Neural progenitor cell (in vitro differentiated cells): ENCODE measurements at regions not wholly inside any gene's neighbourhood (a gene's known extent, or its start where the extent isn't known, plus 50 kb on each side); places are given as distances from the start of the nearest gene placed in this dataset.

Experiments
- DNase-seq: peaks from one replicate; pipeline ENCODE4 v3.0.0-alpha.2; 2016; ENCODE audit warnings: low spot score
- H2AFZ ChIP-seq: fragments of 200-600 bp; sonication (generic); replicated peaks from 2 replicates; pipeline ENCODE4 v1.6.1; 2016; ENCODE audit warnings: antibody characterized with exemption
- H3F3A ChIP-seq: fragments of 200-600 bp; sonication (generic); 2 replicates; pipeline ENCODE4 v1.6.1; 2016; ENCODE audit warnings: antibody characterized with exemption, low read depth
- H3K27ac ChIP-seq: fragments of 200-600 bp; sonication (generic); 2 replicates; pipeline ENCODE4 v1.5.1; 2016; ENCODE audit warnings: mild to moderate bottlenecking
- H3K27me3 ChIP-seq: fragments of 200-600 bp; sonication (generic); 2 replicates; pipeline ENCODE4 v1.6.1; 2016; ENCODE audit warnings: mild to moderate bottlenecking, moderate library complexity
- H3K36me3 ChIP-seq: fragments of 200-600 bp; sonication (generic); 2 replicates; pipeline ENCODE4 v1.5.1; 2016
- H3K4me1 ChIP-seq: fragments of 200-600 bp; sonication (generic); 2 replicates; pipeline ENCODE4 v1.6.1; 2016; ENCODE audit warnings: mixed run types
- H3K4me2 ChIP-seq: fragments of 200-600 bp; sonication (generic); 2 replicates; pipeline ENCODE4 v1.6.1; 2016
- H3K4me3 ChIP-seq: fragments of 200-600 bp; sonication (generic); 2 replicates; pipeline ENCODE4 v1.5.1; 2016
- H3K79me2 ChIP-seq: fragments of 200-600 bp; sonication (generic); 2 replicates; pipeline ENCODE4 v1.6.1; 2016; ENCODE audit warnings: low read depth
- H3K9ac ChIP-seq: fragments of 200-600 bp; sonication (generic); 2 replicates; pipeline ENCODE4 v1.6.1; 2016
- H3K9me3 ChIP-seq: fragments of 200-600 bp; sonication (generic); 2 replicates; pipeline ENCODE4 v1.5.1; 2016; ENCODE audit warnings: low read depth
- H4K20me1 ChIP-seq: fragments of 200-600 bp; sonication (generic); 2 replicates; pipeline ENCODE4 v1.6.1; 2016; ENCODE audit warnings: low read depth
- H3K27ac Mint-ChIP-seq: 3 replicates; pipeline ENCODE4 v1.8.0; 2021; ENCODE audit warnings: mixed read lengths
- H3K27me3 Mint-ChIP-seq: 2 replicates; pipeline ENCODE4 v1.8.0; 2022; ENCODE audit warnings: low read depth, mild to moderate bottlenecking, inconsistent platforms, moderate library complexity, mixed read lengths; ENCODE audit not compliant: insufficient read depth
- H3K36me3 Mint-ChIP-seq: 3 replicates; pipeline ENCODE4 v1.8.0; 2021; ENCODE audit warnings: mixed read lengths
- H3K4me1 Mint-ChIP-seq: 3 replicates; pipeline ENCODE4 v1.8.0; 2021; ENCODE audit warnings: mixed read lengths
- H3K4me3 Mint-ChIP-seq: 3 replicates; pipeline ENCODE4 v1.8.0; 2021; ENCODE audit warnings: mild to moderate bottlenecking, moderate library complexity, mixed read lengths
- H3K9me3 Mint-ChIP-seq: 3 replicates; pipeline ENCODE4 v1.8.0; 2020; ENCODE audit warnings: mixed read lengths
- CTCF ChIP-seq: fragments of 200-600 bp; sonication (generic); IDR thresholded peaks from 2 replicates; pipeline ENCODE4 v1.5.1; 2017; ENCODE audit warnings: antibody characterized with exemption, mild to moderate bottlenecking
- EZH2 ChIP-seq: fragments of 200-600 bp; sonication (generic); IDR thresholded peaks from 2 replicates; pipeline ENCODE4 v1.6.1; 2017; ENCODE audit warnings: antibody characterized with exemption, mild to moderate bottlenecking, moderate library complexity
- EZH2phosphoT487 ChIP-seq: fragments of 200-600 bp; sonication (generic); IDR thresholded peaks from 2 replicates; pipeline ENCODE4 v1.6.1; 2017; ENCODE audit warnings: antibody characterized with exemption

GRCh38 chr7:155962191-155962967 lies 150.1 kb upstream of the SHH start:
- Histone ChIP-seq H3K4me1 (no peaks in the 10 kb centered on the region), H2AFZ (no peak overlapping the region), H3K4me2 (no peak overlapping the region), H3K36me3 (no peaks in the 10 kb centered on the region), H3K27me3 (no peaks in the 10 kb centered on the region), H3K27ac (no peak overlapping the region), H3K9me3 (no peaks in the 10 kb centered on the region), H3F3A (peaks cover 6% of the 10 kb centered on the region), H3K79me2 (no peaks in the 10 kb centered on the region), H3K4me3 (no peak overlapping the region), H3K9ac (no peak overlapping the region), H4K20me1 (no peaks in the 10 kb centered on the region)
- Mint-ChIP-seq H3K9me3 (no peaks in the 10 kb centered on the region), H3K27me3 (peaks cover 3% of the 10 kb centered on the region), H3K4me3 (no peak overlapping the region), H3K4me1 (no peaks in the 10 kb centered on the region), H3K36me3 (no peaks in the 10 kb centered on the region), H3K27ac (peak overlapping the region; percentile 34)
- DNase-seq: no peak
- TF ChIP-seq EZH2 (no peak), CTCF (no peak), EZH2phosphoT487 (no peak)

- Mint-ChIP-seq H3K9me3 (no peaks in the 10 kb centered on the region), H3K27ac (no peak overlapping the region), H3K4me1 (no peaks in the 10 kb centered on the region), H3K36me3 (no peaks in the 10 kb centered on the region), H3K4me3 (no peak overlapping the region), H3K27me3 (peaks cover 3% of the 10 kb centered on the region)
- Histone ChIP-seq H2AFZ (no peak overlapping the region), H3K79me2 (no peaks in the 10 kb centered on the region), H3K27me3 (no peaks in the 10 kb centered on the region), H3K4me1 (no peaks in the 10 kb centered on the region), H4K20me1 (no peaks in the 10 kb centered on the region), H3K4me2 (no peak overlapping the region), H3K4me3 (no peak overlapping the region), H3K27ac (no peak overlapping the region), H3K9me3 (no peaks in the 10 kb centered on the region), H3F3A (peaks cover 6% of the 10 kb centered on the region), H3K36me3 (no peaks in the 10 kb centered on the region), H3K9ac (no peak overlapping the region)
- DNase-seq: peak; percentile 15
- TF ChIP-seq CTCF: no peak
Measured at GRCh38 chr7:155961241-155962190, 149.3 kb upstream of the SHH start.

- Mint-ChIP-seq H3K27me3 (peaks cover 3% of the 10 kb centered on the region), H3K4me3 (no peak overlapping the region), H3K9me3 (no peaks in the 10 kb centered on the region), H3K36me3 (no peaks in the 10 kb centered on the region), H3K27ac (no peak overlapping the region), H3K4me1 (no peaks in the 10 kb centered on the region)
- H3K4me1 ChIP-seq: no peaks in the 10 kb centered on the region
- H3K36me3 ChIP-seq: no peaks in the 10 kb centered on the region
- H3K27me3 ChIP-seq: no peaks in the 10 kb centered on the region
- no peak overlapping the region for H3K4me3 ChIP-seq
- no peaks in the 10 kb centered on the region for H3K9me3 ChIP-seq
- H4K20me1 ChIP-seq: no peaks in the 10 kb centered on the region
- H3K27ac ChIP-seq: no peak overlapping the region
- H3K79me2 ChIP-seq: no peaks in the 10 kb centered on the region
- peaks cover 6% of the 10 kb centered on the region for H3F3A ChIP-seq
- DNase-seq: no peak
- TF ChIP-seq EZH2 (no peak), CTCF (no peak)
- H3K9ac ChIP-seq: no peak overlapping the region
- H2AFZ ChIP-seq: no peak overlapping the region
- no peak overlapping the region for H3K4me2 ChIP-seq
Measured at GRCh38 chr7:155959894-155960293, 147.6 kb upstream of the SHH start.
